ENCODE measurements at regions not wholly inside any gene's neighbourhood (a gene's known extent, or its start where the extent isn't known, plus 50 kb on each side); places are given as distances from the start of the nearest gene placed in this dataset.
"Not testable (repeated sequence)": the region's sequence is repeated elsewhere in the genome, so short reads cannot be mapped to it uniquely, and the experiment has no call there.

DNA sequence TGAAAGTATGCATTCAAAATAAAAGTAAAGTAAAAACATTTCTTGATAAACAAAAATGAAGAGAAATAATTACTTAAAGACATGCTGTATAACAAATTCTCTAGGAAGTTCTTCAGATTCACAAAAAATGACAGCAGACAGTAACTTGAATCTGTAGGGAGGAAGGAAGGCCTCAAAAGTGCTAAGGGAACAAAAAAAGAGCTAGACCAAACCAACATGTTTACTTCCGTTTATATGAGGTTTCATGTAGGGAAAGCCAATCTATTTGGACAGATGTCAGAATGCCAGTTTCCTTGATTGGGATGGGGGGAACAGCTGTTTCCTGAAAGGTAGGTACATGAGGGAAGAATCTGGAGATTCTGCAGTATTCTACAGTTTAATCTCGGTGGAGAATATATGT is 1244.5 kb downstream of the RPIA start:
- TF ChIP-seq, protein P1, sequence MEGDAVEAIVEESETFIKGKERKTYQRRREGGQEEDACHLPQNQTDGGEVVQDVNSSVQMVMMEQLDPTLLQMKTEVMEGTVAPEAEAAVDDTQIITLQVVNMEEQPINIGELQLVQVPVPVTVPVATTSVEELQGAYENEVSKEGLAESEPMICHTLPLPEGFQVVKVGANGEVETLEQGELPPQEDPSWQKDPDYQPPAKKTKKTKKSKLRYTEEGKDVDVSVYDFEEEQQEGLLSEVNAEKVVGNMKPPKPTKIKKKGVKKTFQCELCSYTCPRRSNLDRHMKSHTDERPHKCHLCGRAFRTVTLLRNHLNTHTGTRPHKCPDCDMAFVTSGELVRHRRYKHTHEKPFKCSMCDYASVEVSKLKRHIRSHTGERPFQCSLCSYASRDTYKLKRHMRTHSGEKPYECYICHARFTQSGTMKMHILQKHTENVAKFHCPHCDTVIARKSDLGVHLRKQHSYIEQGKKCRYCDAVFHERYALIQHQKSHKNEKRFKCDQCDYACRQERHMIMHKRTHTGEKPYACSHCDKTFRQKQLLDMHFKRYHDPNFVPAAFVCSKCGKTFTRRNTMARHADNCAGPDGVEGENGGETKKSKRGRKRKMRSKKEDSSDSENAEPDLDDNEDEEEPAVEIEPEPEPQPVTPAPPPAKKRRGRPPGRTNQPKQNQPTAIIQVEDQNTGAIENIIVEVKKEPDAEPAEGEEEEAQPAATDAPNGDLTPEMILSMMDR (optimal IDR thresholded peaks at IDR 0.05 in 1 of 3, IDR thresholded peaks at IDR 0.05 in 1 of 3, conservative IDR thresholded peaks at IDR 0.05 in 1 of 3; ENCODE audit: extremely low read depth in 1 of 3, insufficient read depth in 2 of 3, low read length in 3 of 3), result not testable (repeated sequence)
- TF ChIP-seq EZH2 (IDR thresholded peaks at IDR 0.05; ENCODE audit: low read length), result not testable (repeated sequence)

All from keratinocyte (primary cell).